ENCODE measurements at regions not wholly inside any gene's neighbourhood (a gene's known extent, or its start where the extent isn't known, plus 50 kb on each side); places are given as distances from the start of the nearest gene placed in this dataset.

- Mint-ChIP-seq H3K4me3 (no peak overlapping the region), H3K27me3 (ENCODE audit: low read depth) (no peaks in the 10 kb centered on the region), H3K36me3 (no peaks in the 10 kb centered on the region), H3K27ac (no peak overlapping the region), H3K4me1 (no peaks in the 10 kb centered on the region), H3K9me3 (no peaks in the 10 kb centered on the region; the same call in 1 of the 2 replicates)
- ChIA-PET CTCF (no interaction called here), POLR2A (no interaction called here)
- DNase-seq (ENCODE audit: low spot score) (no peak), ATAC-seq (no peak)
- TF ChIP-seq HMGA2 (CRISPR knock-in tag; IDR thresholded peaks at IDR 0.05) (no peak), ETV6 (CRISPR knock-in tag; IDR thresholded peaks at IDR 0.05) (no peak), GABPB1 (CRISPR knock-in tag; IDR thresholded peaks at IDR 0.05) (no peak), TP53 (CRISPR knock-in tag; IDR thresholded peaks at IDR 0.05) (no peak), NR3C1 (CRISPR knock-in tag; conservative IDR thresholded peaks at IDR 0.05; ENCODE audit: low read depth) (no peak), ARID4B (CRISPR knock-in tag; IDR thresholded peaks at IDR 0.05; ENCODE audit: borderline replicate concordance) (no peak), ELF4 (CRISPR knock-in tag; IDR thresholded peaks at IDR 0.05; ENCODE audit: low read depth) (no peak), JUN (CRISPR knock-in tag; IDR thresholded peaks at IDR 0.05) (no peak), AR (CRISPR knock-in tag; IDR thresholded peaks at IDR 0.05) (no peak), SMAD4 (CRISPR knock-in tag; IDR thresholded peaks at IDR 0.05) (no peak), ERG (CRISPR knock-in tag; IDR thresholded peaks at IDR 0.05) (no peak), CBFB (CRISPR knock-in tag; IDR thresholded peaks at IDR 0.05; ENCODE audit: low read depth) (no peak), ZNF416 (CRISPR knock-in tag; IDR thresholded peaks at IDR 0.05) (no peak), RELA (CRISPR knock-in tag; IDR thresholded peaks at IDR 0.05; ENCODE audit: borderline replicate concordance) (no peak), ZNF121 (CRISPR knock-in tag; IDR thresholded peaks at IDR 0.05) (no peak), ZNF423 (CRISPR knock-in tag; IDR thresholded peaks at IDR 0.05) (no peak)
These were observed 147.7 kb downstream of the TMEM47 start for GRCh38 chrX:34509394-34509793.

- Mint-ChIP-seq H3K4me1 (no peaks in the 10 kb centered on the region), H3K9me3 (peaks cover 4% of the 10 kb centered on the region), H3K27me3 (ENCODE audit: low read depth) (no peaks in the 10 kb centered on the region), H3K36me3 (no peaks in the 10 kb centered on the region), H3K27ac (no peak overlapping the region), H3K4me3 (no peak overlapping the region)
- CTCF ChIA-PET, result no interaction called here
- DNase-seq (ENCODE audit: low spot score), result no peak
- ATAC-seq, result no peak
- TF ChIP-seq ZNF232 (CRISPR knock-in tag; IDR thresholded peaks at IDR 0.05), result no peak
- no peak for TF ChIP-seq NR2C2 (CRISPR knock-in tag; IDR thresholded peaks at IDR 0.05)
- POLR2A ChIA-PET, result no interaction called here
These were observed 154.0 kb downstream of the TMEM47 start for GRCh38 chrX:34503119-34503518.

All from WTC11 (cell line).